ENCODE measurements at regions not wholly inside any gene's neighbourhood (a gene's known extent, or its start where the extent isn't known, plus 50 kb on each side); places are given as distances from the start of the nearest gene placed in this dataset.

- H3K4me1 Mint-ChIP-seq: no peaks in the 10 kb centered on the region
- no peak overlapping the region for H3K4me3 Mint-ChIP-seq
- no peak overlapping the region for H3K27ac Mint-ChIP-seq
- H3K27me3 Mint-ChIP-seq: no peaks in the 10 kb centered on the region
- Histone ChIP-seq H3K4me1 (ENCODE audit: insufficient read depth, low read length) (no peaks in the 10 kb centered on the region), H3K36me3 (ENCODE audit: insufficient read depth, low read length) (no peaks in the 10 kb centered on the region), H3K27ac (ENCODE audit: low read depth, low read length) (no peak overlapping the region), H3K4me3 (ENCODE audit: low read length in 2 of 2) (no peak overlapping the region), H3K27me3 (ENCODE audit: insufficient read depth, low read length) (no peaks in the 10 kb centered on the region), H3K9me3 (ENCODE audit: control insufficient read depth in 1 of 2, low read length in 2 of 2) (no peaks in the 10 kb centered on the region)
- CTCF ChIA-PET (ENCODE audit: partially characterized antibody): no interaction called here
- intact Hi-C loops (cut with micrococcal nuclease): no loop called here
- DNase-seq: no peak
- H3K9me3 Mint-ChIP-seq: peaks cover 0 to 10% (median 2%) of the 10 kb centered on the region in 8 donors
- POLR2A ChIA-PET (ENCODE audit: partially characterized antibody): no interaction called here
- no peaks in the 10 kb centered on the region for H3K36me3 Mint-ChIP-seq
These were observed 100.0 kb upstream of the PLCXD3 start for GRCh38 chr5:41610386-41610785.

GRCh38 chr5:41600731-41601130 lies 90.3 kb upstream of the PLCXD3 start:
- H3K27ac ChIP-seq (ENCODE audit: low read depth, low read length): no peak overlapping the region
- ChIA-PET POLR2A (ENCODE audit: partially characterized antibody) (no interaction called here), CTCF (ENCODE audit: partially characterized antibody) (no interaction called here)
- Mint-ChIP-seq H3K27ac (peak overlapping the region in 1 of 7 donors; percentile 43), H3K27me3 (no peaks in the 10 kb centered on the region), H3K4me1 (no peaks in the 10 kb centered on the region), H3K9me3 (peaks cover 0 to 12% (median 4%) of the 10 kb centered on the region in 8 donors), H3K36me3 (no peaks in the 10 kb centered on the region), H3K4me3 (no peak overlapping the region)
- H3K4me3 ChIP-seq (ENCODE audit: low read length in 2 of 2): no peak overlapping the region
- H3K36me3 ChIP-seq (ENCODE audit: insufficient read depth, low read length): no peaks in the 10 kb centered on the region
- H3K4me1 ChIP-seq (ENCODE audit: insufficient read depth, low read length): no peaks in the 10 kb centered on the region
- no peaks in the 10 kb centered on the region for H3K27me3 ChIP-seq (ENCODE audit: insufficient read depth, low read length)
- intact Hi-C loops (cut with micrococcal nuclease): no loop called here
- no peaks in the 10 kb centered on the region for H3K9me3 ChIP-seq (ENCODE audit: control insufficient read depth in 1 of 2, low read length in 2 of 2)
- DNase-seq: no peak

GRCh38 chr5:41598011-41598410 lies 87.6 kb upstream of the PLCXD3 start:
- H3K9me3 ChIP-seq (ENCODE audit: control insufficient read depth in 1 of 2, low read length in 2 of 2): no peaks in the 10 kb centered on the region
- H3K36me3 Mint-ChIP-seq: no peaks in the 10 kb centered on the region
- H3K4me1 ChIP-seq (ENCODE audit: insufficient read depth, low read length): no peaks in the 10 kb centered on the region
- intact Hi-C loops (cut with micrococcal nuclease): no loop called here
- CTCF ChIA-PET (ENCODE audit: partially characterized antibody): no interaction called here
- H3K4me3 ChIP-seq (ENCODE audit: low read length in 2 of 2): no peak overlapping the region
- H3K4me3 Mint-ChIP-seq: no peak overlapping the region
- H3K36me3 ChIP-seq (ENCODE audit: insufficient read depth, low read length): no peaks in the 10 kb centered on the region
- no peaks in the 10 kb centered on the region for H3K4me1 Mint-ChIP-seq
- H3K27ac ChIP-seq (ENCODE audit: low read depth, low read length): no peak overlapping the region
- POLR2A ChIA-PET (ENCODE audit: partially characterized antibody): no interaction called here
- H3K9me3 Mint-ChIP-seq: peaks cover 0 to 12% (median 0%) of the 10 kb centered on the region in 8 donors
- H3K27me3 Mint-ChIP-seq: no peaks in the 10 kb centered on the region
- DNase-seq: no peak
- H3K27me3 ChIP-seq (ENCODE audit: insufficient read depth, low read length): no peaks in the 10 kb centered on the region
- H3K27ac Mint-ChIP-seq: no peak overlapping the region

- peaks cover 0 to 6% (median 0%) of the 10 kb centered on the region in 8 donors for H3K9me3 Mint-ChIP-seq
- CTCF ChIA-PET (ENCODE audit: partially characterized antibody): no interaction called here
- no peak overlapping the region for H3K4me3 Mint-ChIP-seq
- Histone ChIP-seq H3K4me3 (ENCODE audit: low read length in 2 of 2) (no peak overlapping the region), H3K9me3 (ENCODE audit: control insufficient read depth in 1 of 2, low read length in 2 of 2) (no peaks in the 10 kb centered on the region), H3K4me1 (ENCODE audit: insufficient read depth, low read length) (no peaks in the 10 kb centered on the region), H3K27ac (ENCODE audit: low read depth, low read length) (no peak overlapping the region), H3K27me3 (ENCODE audit: insufficient read depth, low read length) (no peaks in the 10 kb centered on the region), H3K36me3 (ENCODE audit: insufficient read depth, low read length) (no peaks in the 10 kb centered on the region)
- no peaks in the 10 kb centered on the region for H3K4me1 Mint-ChIP-seq
- no peak overlapping the region for H3K27ac Mint-ChIP-seq
- POLR2A ChIA-PET (ENCODE audit: partially characterized antibody): no interaction called here
- DNase-seq: no peak
- no peaks in the 10 kb centered on the region for H3K27me3 Mint-ChIP-seq
- intact Hi-C loops (cut with micrococcal nuclease): no loop called here
- H3K36me3 Mint-ChIP-seq: no peaks in the 10 kb centered on the region
These were observed 77.3 kb upstream of the PLCXD3 start for GRCh38 chr5:41587668-41588067.

DNA sequence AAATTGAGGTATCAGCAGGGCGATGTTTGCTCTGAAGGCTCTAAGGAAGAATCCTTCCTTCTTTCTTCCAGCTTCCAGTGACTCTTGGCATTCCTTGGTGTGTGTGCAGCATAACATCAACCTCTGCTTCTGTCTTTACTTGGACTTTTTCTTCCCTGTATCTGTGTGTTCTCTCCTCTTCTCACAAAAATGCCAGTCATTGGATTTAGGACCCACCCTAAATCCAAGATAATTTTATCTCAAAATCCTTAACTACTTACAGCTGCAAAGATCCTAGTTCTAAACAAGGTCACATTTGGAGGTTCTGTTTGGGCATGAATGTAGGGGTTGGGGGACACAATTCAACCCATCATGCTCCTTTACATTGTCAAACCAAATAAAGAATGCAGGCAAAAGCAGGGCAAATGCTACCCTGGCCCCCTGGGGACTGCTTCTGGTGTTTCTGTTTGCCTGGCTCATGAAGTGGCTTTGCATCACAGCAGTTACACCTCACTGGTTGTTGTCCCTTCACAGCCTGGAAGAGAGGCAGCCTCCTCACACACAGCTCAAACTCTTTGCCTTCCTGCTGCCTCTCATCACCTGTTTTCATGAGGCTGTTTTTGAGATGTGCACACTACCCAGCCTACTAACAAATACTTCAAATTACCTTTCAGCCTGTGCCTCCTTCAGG lies 64.8 kb upstream of the PLCXD3 start:
- no peak overlapping the region for H3K4me3 ChIP-seq (ENCODE audit: low read length in 2 of 2)
- H3K4me1 ChIP-seq (ENCODE audit: insufficient read depth, low read length): no peaks in the 10 kb centered on the region

GRCh38 chr5:41574391-41574790 lies 64.0 kb upstream of the PLCXD3 start:
- CTCF ChIA-PET (ENCODE audit: partially characterized antibody): no interaction called here
- Histone ChIP-seq H3K9me3 (ENCODE audit: control insufficient read depth in 1 of 2, low read length in 2 of 2) (no peaks in the 10 kb centered on the region), H3K36me3 (ENCODE audit: insufficient read depth, low read length) (no peaks in the 10 kb centered on the region), H3K4me1 (ENCODE audit: insufficient read depth, low read length) (no peaks in the 10 kb centered on the region), H3K27ac (ENCODE audit: low read depth, low read length) (no peak overlapping the region), H3K27me3 (ENCODE audit: insufficient read depth, low read length) (no peaks in the 10 kb centered on the region), H3K4me3 (ENCODE audit: low read length in 2 of 2) (no peak overlapping the region)
- Mint-ChIP-seq H3K4me1 (no peaks in the 10 kb centered on the region), H3K36me3 (no peaks in the 10 kb centered on the region), H3K27me3 (peaks cover 0 to 3% of the 10 kb centered on the region in 2 donors), H3K4me3 (no peak overlapping the region), H3K27ac (no peak overlapping the region), H3K9me3 (peaks cover 0 to 9% (median 2%) of the 10 kb centered on the region in 8 donors)
- no peak for DNase-seq
- intact Hi-C loops (cut with micrococcal nuclease): no loop called here
- POLR2A ChIA-PET (ENCODE audit: partially characterized antibody): no interaction called here

More for the DNA sequence above, 64.8 kb upstream of the PLCXD3 start:
- Histone ChIP-seq H3K9me3 (ENCODE audit: control insufficient read depth in 1 of 2, low read length in 2 of 2) (no peaks in the 10 kb centered on the region), H3K27ac (ENCODE audit: low read depth, low read length) (no peak overlapping the region), H3K36me3 (ENCODE audit: insufficient read depth, low read length) (no peaks in the 10 kb centered on the region), H3K27me3 (ENCODE audit: insufficient read depth, low read length) (no peaks in the 10 kb centered on the region)
- Mint-ChIP-seq H3K27ac (no peak overlapping the region), H3K27me3 (peaks cover 0 to 4% of the 10 kb centered on the region in 2 donors), H3K4me3 (no peak overlapping the region), H3K4me1 (no peaks in the 10 kb centered on the region), H3K36me3 (no peaks in the 10 kb centered on the region), H3K9me3 (peaks cover 0 to 9% (median 2%) of the 10 kb centered on the region in 8 donors)
- POLR2A ChIA-PET (ENCODE audit: partially characterized antibody): no interaction called here
- CTCF ChIA-PET (ENCODE audit: partially characterized antibody): no interaction called here
- intact Hi-C loops (cut with micrococcal nuclease): no loop called here
- DNase-seq: no peak

Measured in CD4-positive, alpha-beta memory T cell (primary cell).